Limb (tissue), 2 donors: ENCODE measurements at regions not wholly inside any gene's neighbourhood (a gene's known extent, or its start where the extent isn't known, plus 50 kb on each side); places are given as distances from the start of the nearest gene placed in this dataset.

Experiments
- DNase-seq, 2 donors: peaks; one replicate each; pipeline ENCODE4 v3.0.0-alpha.2; 2016; ENCODE audit errors: extremely low spot score in 2 of 2

DNA sequence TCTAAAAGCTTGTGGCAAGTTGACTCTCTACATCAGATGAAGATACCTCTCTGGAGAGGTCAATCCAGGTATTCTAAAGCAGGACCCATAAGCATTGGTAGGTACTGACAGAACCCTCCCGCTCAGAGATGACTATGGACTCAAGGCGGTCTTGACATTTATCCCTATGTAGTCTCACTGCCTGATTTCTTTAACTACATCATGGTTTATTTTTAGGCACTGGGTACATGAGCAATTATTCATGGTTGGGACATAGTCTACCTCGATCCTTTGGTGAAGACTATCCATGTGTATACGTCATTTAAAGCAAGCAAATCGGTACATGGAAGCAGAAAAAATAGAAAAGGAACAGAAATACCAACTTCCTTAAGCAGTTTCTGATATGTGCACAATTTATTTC, 136.2 kb upstream of the TAB2 start:
- no peak for DNase-seq

DNA sequence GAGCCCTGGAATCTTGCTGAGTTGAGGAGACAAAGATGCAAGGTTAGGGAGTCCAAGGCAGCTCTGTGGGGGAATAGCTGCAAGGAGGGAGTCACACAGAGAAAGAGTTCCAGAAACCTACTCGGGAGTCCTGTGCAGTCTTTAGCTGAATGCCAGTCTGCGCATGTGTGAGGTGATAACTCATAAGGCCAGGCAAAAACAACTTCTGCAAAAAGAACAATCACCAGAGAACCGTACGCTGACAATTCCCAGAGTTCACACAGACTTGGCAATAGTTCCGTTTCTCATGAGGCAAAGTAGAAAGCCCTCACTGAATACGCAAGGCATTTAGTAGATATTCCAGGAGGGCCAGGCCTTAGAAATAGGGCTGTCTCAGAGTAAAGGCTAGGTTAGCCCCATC, 135.2 kb upstream of the TAB2 start:
- no peak for DNase-seq

DNA sequence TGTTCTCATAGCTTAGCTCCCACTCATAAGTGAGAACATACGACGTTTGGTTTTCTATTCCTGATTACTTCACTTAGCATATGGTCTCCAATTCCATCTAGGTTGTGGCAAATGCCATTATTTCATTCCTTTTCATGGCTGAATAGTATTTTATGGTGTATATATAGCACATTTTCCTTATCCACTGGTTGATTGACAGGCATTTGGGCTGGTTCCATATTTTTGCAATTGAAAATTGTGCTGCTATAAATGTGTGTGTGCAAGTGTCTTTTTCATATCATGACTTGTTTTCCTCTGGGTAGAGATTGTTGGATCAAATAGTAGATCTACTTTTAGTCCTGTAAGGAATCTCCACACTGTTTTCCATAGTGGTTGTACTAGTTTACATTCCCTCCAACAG, 133.0 kb upstream of the TAB2 start:
- DNase-seq = no peak

DNA sequence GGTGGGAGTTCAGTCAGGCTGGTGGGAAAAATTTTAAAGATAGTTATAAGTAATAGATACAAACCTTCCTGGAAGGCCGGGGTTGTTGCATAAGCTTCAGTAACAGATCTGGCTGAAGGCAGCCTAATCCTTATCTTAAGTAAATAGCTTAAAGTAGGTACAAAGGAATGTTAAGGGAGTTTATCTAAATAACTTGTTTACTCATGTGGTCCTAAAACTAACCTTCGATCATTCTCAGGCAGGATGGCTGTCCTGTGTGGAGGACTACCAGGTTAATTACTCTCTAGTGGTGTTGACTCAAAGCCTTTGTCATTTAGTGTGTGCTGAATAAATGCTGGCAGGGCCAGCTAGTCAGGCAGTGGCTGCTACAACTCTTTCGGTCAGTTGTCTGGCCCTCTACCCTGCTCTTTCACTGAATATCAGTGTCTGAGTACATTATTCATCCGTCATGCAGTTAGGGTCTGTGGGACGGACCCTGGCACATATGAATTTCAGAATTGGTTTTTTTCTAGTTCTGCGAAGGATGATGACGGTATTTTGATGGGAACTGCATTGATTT, 131.6 kb upstream of the TAB2 start:
- DNase-seq = no peak

DNA sequence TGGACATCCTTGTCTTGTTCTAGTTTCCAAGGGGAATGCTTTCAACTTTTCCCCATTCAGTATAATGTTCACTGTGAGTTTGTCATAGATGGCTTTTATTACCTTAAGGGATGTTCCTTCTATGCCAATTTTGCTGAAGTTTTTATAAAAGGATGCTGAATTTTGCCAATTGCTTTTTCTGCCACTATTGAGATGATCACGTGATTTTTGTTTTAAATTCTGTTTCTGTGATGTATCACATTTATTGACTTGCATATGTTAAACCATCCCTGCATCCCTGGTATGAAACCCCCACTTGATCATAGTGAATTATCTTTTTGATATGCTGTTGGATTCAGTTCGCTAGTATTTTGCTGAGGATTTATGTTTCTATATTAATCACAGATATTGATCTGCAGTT, 130.6 kb upstream of the TAB2 start:
- DNase-seq = no peak

DNA sequence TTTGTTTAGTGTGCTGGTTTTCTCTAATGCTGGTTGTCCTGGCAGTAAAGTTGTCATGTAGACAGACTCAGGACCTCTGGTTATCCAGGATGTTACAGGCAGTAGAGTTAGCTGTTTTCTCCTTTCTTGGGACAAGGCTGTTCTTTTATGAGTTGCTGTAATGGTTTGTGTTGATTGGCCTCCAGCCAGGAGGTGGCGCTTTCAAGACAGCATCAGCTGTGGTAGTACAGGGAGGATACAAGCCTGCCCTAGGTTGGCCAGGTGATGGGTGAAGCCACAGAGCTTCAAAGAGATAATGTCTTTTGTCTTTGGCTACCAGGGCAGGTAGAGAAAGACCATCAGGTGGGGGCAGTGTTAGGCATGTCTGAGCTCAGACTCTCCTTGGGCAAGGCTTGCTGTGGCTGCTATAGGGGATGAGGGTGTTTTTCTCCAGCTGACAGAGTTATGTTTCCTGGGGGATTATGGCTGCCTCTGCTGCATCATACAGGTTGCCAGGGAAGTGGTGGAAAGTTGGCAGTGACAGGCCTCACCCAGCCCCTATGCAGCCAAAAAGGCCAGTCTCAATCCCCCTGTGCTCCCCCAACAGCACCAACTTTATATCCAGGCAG, 127.2 kb upstream of the TAB2 start:
- DNase-seq = no peak

DNA sequence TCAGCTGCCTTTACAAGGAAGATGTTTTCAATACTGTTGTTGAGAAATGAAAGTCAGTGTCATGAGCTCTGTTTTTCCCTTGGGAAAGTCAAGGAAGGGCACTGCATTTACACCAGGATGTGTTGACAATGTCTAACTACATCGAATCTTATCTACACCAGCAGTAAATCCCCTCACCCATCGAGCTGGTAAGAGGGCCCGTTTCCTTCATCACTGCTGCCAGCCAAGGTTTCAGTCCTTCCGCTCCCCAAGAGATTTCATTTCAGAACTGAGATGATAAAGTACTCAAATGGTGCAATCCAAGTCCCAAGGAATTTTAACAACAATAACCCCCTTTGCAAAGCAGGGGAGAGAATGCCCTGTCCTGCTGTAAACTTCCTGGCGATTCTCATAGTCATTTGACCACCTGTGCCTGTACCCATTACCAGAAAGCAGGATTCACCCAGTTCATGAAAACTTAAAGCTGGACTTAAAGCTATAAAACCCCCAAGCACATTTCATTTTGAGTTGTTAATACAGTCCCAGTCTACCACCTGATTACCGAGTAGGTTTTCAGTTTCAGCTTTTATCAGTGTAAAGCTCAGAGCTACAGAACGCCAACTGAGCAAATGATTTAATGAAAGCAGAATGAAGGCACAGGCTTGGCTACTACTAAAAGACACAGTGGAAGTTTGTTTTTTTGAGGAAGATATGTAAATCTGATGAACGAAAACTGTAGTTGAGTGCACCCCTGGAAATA, 122.5 kb upstream of the TAB2 start:
- DNase-seq = no peak

DNA sequence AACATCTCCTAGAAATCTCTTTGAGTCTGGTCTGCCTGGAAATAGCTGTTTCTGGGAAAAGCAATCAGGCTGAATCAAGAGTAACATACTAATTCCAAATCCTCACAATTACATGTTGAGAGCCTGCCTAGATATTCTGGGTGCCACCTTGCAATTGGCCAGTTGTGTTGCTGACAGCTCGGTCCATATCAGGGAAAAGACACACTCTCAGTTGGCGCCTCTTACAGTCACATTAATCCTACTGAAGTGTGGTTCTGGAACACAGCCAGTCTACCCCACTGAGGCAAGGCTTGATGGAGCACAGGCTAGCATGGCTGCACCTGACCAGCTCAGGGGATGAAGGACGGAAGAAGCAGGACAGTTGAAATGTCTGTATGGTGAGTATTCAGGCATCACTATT, 121.4 kb upstream of the TAB2 start:
- no peak for DNase-seq

DNA sequence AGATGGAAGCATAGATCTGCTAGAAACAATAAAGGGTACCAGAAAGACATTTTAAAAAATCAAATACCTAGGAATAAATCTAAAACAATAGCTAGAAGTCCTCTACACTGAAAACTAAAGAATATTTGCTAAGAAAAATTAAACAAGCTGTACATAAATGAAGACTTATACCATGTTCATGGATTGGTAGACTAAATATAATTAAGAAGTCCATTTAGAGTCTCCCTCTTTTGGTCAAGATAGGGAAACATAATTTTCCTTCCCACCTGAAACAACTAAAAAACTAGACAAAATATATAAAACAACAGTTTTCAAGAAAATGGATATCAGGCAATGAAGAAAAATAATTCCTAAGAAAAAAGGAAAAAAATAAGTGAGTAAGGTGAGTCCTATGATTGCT, 120.0 kb upstream of the TAB2 start:
- no peak for DNase-seq

DNA sequence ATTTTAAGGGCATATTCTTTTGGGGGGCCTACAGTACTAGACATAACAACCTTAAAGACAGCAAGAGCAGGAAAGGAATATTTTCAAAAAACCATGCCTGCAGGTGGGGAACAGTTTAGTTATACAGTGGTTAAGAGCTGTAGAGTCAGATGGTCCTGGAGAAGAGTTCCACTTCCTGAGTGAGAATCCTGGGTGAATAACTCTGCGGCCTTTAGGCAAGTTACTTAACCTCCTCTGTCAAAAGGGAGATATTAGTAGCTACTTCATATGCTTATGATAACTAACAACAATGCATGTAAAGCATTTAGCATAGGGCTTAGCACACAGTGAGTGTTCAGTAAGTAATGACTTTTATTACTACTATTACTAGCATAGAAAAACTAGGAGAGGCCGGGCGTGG, 119.2 kb upstream of the TAB2 start:
- no peak for DNase-seq

DNA sequence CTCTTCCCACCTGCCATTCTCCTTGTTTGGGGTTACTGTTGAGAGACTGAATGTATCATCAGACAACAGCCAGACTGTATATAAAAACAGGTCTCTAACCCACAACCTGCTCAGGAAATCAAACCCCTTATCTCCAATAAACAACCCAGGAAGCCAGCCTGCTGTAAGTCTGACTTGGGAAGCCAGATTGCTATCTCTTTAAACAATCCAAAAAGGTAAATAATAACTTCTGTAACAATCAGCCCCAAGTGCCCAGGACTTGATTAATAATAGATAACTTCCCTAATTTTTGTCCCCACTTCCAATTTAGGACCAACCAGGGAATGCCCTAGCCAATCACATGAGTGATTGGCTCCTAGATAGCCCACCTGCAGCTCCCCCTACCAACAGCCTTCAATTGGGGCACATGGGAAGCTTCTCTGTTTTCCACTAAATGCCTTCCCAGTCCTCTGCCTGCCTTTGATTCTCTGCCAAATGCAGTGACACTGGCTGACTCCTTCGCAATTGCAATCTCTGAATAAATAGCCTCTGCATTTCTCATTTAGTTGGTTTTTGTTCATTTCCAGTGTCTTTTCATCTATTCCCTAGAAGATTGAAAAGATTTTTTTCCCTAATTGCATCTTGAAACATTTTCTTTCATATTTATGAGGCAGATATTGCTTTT, 117.1 kb upstream of the TAB2 start:
- DNase-seq = no peak

DNA sequence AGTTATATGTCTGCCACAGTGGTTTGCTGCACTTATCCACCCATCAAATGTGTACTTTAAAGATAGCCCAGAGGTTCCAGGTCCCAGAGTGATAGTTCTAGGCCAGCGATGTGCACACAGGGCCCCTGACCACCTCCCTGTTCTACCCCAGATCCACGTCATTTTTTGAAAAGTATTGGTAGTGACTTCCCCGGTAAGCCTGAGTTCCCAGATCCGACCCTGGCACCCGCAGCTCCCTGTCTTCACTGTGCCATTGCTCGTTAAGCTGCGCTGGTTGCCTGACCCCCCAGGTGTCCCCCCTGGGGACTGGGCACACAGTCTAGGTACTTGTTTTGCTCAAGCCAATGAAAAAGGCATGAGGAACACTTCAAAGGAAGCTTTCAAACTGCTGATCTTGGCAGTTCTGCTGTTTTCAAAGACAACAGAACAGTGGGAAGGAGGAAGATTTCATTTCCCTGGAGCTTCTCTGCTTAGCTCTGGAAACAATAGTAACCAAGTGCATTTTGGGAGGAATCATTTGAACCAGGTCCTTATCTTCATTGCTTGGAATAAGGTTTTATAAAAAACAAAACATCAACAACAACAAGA, 116.3 kb upstream of the TAB2 start:
- DNase-seq = no peak

DNA sequence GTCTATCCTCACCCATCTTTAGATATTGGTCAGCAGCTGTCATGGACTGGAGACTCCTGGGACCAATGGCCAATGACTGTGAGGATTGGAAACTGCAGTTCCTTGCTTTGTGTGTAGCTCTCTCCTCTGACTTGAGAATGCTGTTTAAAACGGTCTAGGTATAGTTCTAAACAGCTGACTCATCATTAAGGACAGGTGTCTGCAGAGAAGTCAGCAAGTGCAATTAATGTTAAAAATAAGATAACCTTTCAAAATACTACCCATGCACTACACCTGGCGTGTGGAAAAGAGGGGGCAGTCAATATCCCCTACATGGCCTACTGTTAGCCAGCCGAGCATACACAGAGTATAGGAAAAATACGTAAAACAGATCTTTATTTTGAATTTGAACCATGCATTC, 115.4 kb upstream of the TAB2 start:
- no peak for DNase-seq

DNA sequence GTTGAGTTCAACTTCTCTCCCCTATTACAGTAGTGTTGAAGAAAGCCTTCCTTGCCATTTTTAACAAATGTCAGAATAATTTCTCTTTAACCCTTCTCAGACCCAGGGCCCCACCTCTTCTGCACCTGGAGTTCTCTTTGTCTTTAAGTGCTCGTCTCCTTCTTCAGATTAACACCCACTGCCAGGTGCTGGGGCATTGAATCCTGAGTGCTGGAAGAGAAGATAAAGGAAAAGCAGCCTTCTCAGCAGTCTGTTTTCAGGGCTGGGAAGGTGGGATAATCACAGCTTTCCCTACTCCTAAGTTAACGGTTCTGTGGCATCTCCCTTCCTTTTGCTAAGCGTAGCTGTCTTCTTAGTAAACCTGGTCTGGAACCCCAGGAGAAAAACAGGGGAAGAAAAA, 114.6 kb upstream of the TAB2 start:
- DNase-seq = no peak

DNA sequence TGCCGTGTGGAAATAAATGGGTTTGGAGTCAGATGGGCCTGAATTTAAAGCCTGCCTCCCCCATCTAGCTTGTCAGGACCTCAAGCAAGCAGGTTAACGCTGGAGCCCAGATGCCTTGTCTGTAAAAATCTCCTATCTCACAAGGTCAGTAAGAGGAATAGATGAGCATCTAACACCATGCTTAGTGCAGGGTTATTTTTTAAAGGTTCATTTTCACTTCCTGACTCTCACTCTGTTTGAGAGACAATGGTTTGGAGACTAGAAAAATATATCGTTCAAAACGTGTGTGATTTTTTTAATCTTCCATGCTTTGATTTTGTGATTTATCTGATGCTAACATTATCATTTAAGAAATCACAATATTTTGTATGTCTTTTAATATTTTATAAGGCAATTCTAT, 114.0 kb upstream of the TAB2 start:
- DNase-seq = no peak

DNA sequence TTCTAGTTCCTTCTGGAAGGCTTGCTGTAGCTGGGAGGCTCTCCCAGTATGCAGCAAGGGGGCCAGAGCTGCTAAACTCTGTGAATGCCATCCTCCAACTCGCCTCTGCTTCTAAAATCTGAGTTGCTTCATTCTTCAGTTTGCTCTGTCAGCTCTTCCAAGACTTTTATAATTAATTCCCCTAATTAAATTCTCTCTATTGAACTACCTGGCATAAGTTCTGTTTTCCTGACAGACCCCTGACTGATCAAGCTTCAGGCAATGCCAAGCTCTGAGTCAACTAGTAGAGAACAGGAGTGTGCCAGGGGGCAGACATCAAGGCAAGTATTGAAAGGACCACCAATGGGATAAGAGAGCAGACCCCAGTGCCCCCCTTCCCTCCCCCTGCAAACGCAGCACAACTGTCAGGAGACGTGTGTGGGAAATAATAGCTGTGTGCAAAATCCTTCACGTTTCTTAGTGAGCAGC, 109.3 kb upstream of the TAB2 start:
- DNase-seq = no peak

DNA sequence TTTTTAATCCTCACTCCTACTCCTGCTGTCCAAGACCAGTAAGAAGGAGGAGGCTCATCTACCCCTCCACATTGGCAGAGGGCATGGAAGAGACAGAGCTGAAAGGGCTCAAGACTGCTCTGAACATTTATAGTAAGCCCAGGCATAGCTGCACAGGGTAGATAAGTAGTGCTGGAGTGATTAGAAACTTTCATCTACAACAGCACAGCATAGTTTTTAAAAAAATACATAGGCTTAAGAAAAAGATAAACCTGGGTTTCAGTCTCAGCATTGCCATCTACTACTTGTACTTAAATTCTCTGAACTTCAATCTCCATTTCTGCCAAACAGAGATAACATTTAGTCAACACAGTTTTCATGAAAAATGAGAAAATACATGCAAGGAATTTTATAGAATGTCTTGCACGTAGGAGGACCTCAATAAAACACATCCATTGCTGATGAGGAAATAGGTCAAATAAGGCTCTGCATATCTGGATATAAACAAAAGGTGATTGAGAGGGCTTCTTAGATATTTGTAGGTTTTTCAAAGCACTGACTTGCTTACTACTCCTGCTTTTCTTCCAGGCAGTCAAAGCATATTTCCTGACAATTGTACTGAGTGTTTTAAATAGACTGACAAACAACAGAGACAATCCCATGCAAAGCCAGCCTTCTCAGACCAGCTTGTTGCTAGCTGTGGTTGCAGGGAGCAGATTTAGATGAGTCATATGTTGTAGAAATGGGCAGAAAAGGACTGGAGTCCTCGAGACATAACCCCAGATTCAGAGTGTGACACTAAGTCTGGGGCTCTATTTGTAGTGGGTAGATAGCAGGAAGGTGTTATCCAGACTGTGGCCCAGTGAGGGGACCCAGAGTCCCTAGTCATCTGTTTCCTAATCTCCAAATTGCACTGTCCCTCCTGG, 107.4 kb upstream of the TAB2 start:
- DNase-seq = no peak

DNA sequence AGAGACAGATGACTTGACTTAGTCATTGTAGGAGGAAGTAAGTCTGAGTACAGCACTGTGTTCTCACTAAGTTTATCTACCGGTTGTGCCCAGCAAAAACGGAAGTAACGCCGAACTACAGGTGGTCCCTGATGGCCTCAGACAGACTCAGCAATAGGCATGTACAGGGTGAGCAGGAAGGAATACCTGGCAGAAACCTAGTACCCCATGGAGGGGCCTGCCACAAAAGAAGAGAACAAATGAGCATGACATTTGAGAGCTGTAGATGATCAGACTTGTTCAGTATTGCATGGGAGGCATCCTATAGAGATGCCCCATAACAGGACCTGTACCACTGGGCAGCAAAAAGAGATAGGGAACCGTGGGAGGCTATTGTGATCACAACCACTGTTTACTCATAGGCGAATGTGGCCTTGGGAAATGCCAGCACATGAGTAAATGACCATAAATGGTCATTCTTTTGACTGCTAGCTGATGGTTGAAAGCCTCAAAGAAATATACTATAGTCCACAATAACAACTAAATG, 106.4 kb upstream of the TAB2 start:
- no peak for DNase-seq

DNA sequence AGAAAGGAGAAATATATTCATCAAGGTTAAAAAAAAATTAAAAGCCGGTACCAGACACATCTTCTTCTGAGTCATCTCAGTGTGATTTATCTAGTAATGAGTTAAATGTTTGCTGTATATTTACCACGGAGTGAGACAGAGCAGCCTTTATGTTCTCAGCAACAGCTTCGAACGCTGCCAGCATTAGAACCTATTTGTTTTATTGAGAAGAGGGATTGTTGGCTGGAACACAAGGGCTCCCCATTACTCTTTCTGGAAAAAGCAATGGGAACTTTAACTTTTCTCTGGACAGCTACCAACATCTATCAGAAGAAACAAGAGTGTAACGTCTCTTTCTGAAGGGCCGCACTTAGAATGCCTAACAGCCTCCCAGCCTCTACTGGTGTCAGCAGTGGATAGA, 105.3 kb upstream of the TAB2 start:
- no peak for DNase-seq

DNA sequence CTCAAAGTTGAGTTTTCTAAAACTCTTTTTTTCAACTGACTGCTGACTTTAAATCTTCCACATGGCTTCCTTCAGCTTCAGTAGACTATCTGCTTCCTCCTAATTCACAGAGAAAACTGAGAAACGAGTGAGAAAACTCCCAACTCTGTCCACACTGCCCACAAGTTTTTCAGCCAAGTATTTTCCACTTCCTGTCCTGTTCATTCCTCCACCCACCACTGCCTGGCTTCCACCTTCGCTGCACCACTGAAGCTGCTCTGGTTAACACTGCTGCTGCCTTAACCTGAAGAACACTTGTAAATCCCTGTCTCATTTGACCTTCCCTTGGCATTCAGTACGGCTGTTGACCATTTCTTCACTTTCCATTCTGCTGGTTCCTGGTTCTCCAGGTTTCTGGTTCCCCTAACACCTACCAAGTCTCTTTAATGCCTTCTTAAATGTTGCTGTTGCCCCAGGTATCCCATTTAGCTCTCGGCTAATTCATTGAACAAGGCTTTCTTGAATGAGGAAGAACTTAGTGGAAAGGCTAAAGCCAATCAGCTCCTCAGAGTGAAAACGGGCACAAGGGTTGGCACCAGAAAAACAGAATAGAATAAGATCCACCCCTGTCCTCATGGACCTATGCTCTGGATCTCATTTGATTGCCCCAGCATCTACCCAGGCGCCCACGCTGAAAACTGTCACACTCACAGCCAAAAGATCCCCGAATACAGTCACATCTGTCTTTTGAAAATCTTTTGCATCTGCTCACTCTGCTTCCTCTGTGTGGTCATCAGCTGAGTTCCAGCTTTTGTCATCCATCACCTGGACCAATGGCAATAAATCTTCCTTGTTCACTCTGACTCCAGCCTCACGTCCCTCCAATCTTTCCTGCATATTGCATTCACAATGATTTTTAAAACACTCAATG, 104.4 kb upstream of the TAB2 start:
- DNase-seq = no peak
